Psoas muscle (tissue), 7 donors: ENCODE measurements at regions not wholly inside any gene's neighbourhood (a gene's known extent, or its start where the extent isn't known, plus 50 kb on each side); places are given as distances from the start of the nearest gene placed in this dataset.
A peak's percentile ranks its signal among the peaks of the same experiment; 100 is the strongest.

Experiments
- ATAC-seq, 4 donors: fragments of 200-7000 bp; cut with Tn5 transposase; one replicate each; pipeline ENCODE4 v1.9.1; 2020; ENCODE audit warnings: moderate library complexity in 3 of 4, mild to moderate bottlenecking in 2 of 4
- DNase-seq, 2 donors: peaks; one replicate each; pipeline ENCODE4 v3.0.0-alpha.2; 2020
- H3K27ac ChIP-seq: fragments of 200-600 bp; one replicate; pipeline ENCODE4 v1.8.0; 2022
- H3K27me3 ChIP-seq, 3 donors: fragments of 200-600 bp in 1 of 3; one replicate each; pipeline versions ENCODE4 v1.6.1 to v1.8.0; 2013 to 2022; ENCODE audit warnings: low read length in 2 of 3, mild to moderate bottlenecking in 2 of 3, moderate library complexity in 1 of 3; ENCODE audit not compliant: insufficient read depth in 3 of 3
- H3K36me3 ChIP-seq, 2 donors: fragments of 200-600 bp in 1 of 2; one replicate each; pipeline versions ENCODE4 v1.6.1 to v1.8.0; 2013 to 2022; ENCODE audit warnings: low read depth in 1 of 2, mild to moderate bottlenecking in 1 of 2, moderate library complexity in 1 of 2; ENCODE audit not compliant: insufficient read depth in 1 of 2
- H3K4me1 ChIP-seq: fragments of 200-600 bp; one replicate; pipeline ENCODE4 v1.8.0; 2022
- H3K4me3 ChIP-seq: fragments of 200-600 bp; one replicate; pipeline ENCODE4 v1.8.0; 2022; ENCODE audit warnings: mild to moderate bottlenecking
- H3K9me3 ChIP-seq: fragments of 200-600 bp; one replicate; pipeline ENCODE4 v1.8.0; 2022
- CTCF ChIP-seq: fragments of 200-600 bp; IDR thresholded peaks from one replicate; pipeline ENCODE4 v1.8.0; 2022; ENCODE audit warnings: antibody characterized with exemption
- WGBS, 3 donors: extraction: QIAGEN DNeasy Blood & Tissue Kit; methylation state at CpG; one replicate each; pipeline versions ENCODE4 v1.1.6 to v1.1.7; 2013; 5-methylcytosine and 5-hydroxymethylcytosine counted together
- intact Hi-C, 2 donors: fragments of 100-400 bp; cut with DNase I; formaldehyde crosslinking; loops; one replicate each; pipeline versions ENCODE4 v1.11.0 to v1.14.2; 2022
- donor health status: healthy with polysubstance abuse.
- donor health status: DM: no; HTN: no; CAD: no; lungs with moderate emphysema.
- donor health status: Bipolar disorder and iron deficiency.
- donor health status: healthy.
- donor health status: DM: yes; HTN: yes; CAD: no.
- donor health status: DM: no; HTN: no; CAD: no.
- donor health status: DM: yes; HTN: yes; CAD: no.

DNA sequence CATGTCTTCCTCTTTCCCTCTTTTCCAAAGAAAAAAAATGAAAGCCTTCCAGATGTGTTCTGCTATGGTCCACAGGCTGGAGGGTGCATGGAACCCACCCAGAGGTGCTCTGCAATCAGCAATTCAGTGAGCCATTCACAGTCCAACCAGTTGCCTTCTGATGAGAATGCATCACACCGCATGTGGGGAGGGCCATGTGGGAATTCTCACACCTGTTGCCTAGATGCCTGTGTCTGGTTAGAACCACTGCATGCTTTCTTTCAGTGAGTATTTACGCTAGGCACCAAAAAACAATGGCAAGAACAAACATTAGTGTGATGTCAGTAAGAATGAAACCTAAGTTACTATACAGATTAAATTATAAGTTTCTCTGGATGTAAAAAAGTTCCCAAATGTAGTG lies 311.6 kb upstream of the CDYL start:
- Histone ChIP-seq H3K27ac (no peak overlapping the region), H3K9me3 (no peaks in the 10 kb centered on the region), H3K36me3 (no peaks in the 10 kb centered on the region), H3K4me3 (no peak overlapping the region), H3K27me3 (no peaks in the 10 kb centered on the region), H3K4me1 (peaks cover 16% of the 10 kb centered on the region)
- DNase-seq (no peak), ATAC-seq (no peak)
- intact Hi-C loops: no loop called here
- TF ChIP-seq CTCF: no peak
- WGBS, 3 donors: 69 to 83% (median 71%) methylated on average over 2 of the region's 2 CpGs

- TF ChIP-seq CTCF: no peak
- DNase-seq: no peak
- Histone ChIP-seq H3K27me3 (no peaks in the 10 kb centered on the region), H3K9me3 (no peaks in the 10 kb centered on the region), H3K27ac (no peak overlapping the region), H3K36me3 (no peaks in the 10 kb centered on the region), H3K4me3 (no peak overlapping the region), H3K4me1 (peaks cover 24% of the 10 kb centered on the region)
- WGBS, 3 donors: 77 to 94% (median 86%) methylated on average over 1 of the region's 1 CpG
- intact Hi-C loops: no loop called here
- ATAC-seq: no peak
Measured at GRCh38 chr6:4463236-4463635, 313.0 kb upstream of the CDYL start.

- DNase-seq (peak; percentile 78 to 91), ATAC-seq (peak; percentile 80 to 93 (median 86))
- H3K9me3 ChIP-seq: no peaks in the 10 kb centered on the region
- H3K4me1 ChIP-seq: peaks cover 24% of the 10 kb centered on the region
- intact Hi-C loops: no loop called here
- H3K4me3 ChIP-seq: peak overlapping the region; percentile 27
- H3K27me3 ChIP-seq: no peaks in the 10 kb centered on the region
- 16 to 33% (median 20%) methylated on average over 21 of the region's 21 CpGs for WGBS, 3 donors
- no peaks in the 10 kb centered on the region for H3K36me3 ChIP-seq
- TF ChIP-seq CTCF: no peak
- H3K27ac ChIP-seq: peak overlapping the region; percentile 34
Measured at GRCh38 chr6:4460586-4461475, 315.4 kb upstream of the CDYL start.

- no peaks in the 10 kb centered on the region for H3K9me3 ChIP-seq
- DNase-seq (no peak), ATAC-seq (peak in 1 of 4 donors; percentile 20)
- peak overlapping the region; percentile 27 for H3K4me3 ChIP-seq
- no peaks in the 10 kb centered on the region for H3K36me3 ChIP-seq
- peaks cover 24% of the 10 kb centered on the region for H3K4me1 ChIP-seq
- intact Hi-C loops: no loop called here
- WGBS, 3 donors: 39 to 57% (median 47%) methylated on average over 11 of the region's 11 CpGs
- no peak for TF ChIP-seq CTCF
- no peaks in the 10 kb centered on the region for H3K27me3 ChIP-seq
- H3K27ac ChIP-seq: peak overlapping the region; percentile 34
Measured at GRCh38 chr6:4459996-4460395, 316.2 kb upstream of the CDYL start.
